Psoas muscle (tissue), 7 donors: ENCODE measurements at regions not wholly inside any gene's neighbourhood (a gene's known extent, or its start where the extent isn't known, plus 50 kb on each side); places are given as distances from the start of the nearest gene placed in this dataset.

Experiments
- ATAC-seq, 4 donors: fragments of 200-7000 bp; cut with Tn5 transposase; one replicate each; pipeline ENCODE4 v1.9.1; 2020; ENCODE audit warnings: moderate library complexity in 3 of 4, mild to moderate bottlenecking in 2 of 4
- DNase-seq, 2 donors: peaks; one replicate each; pipeline ENCODE4 v3.0.0-alpha.2; 2020
- H3K27ac ChIP-seq: fragments of 200-600 bp; one replicate; pipeline ENCODE4 v1.8.0; 2022
- H3K27me3 ChIP-seq, 3 donors: fragments of 200-600 bp in 1 of 3; one replicate each; pipeline versions ENCODE4 v1.6.1 to v1.8.0; 2013 to 2022; ENCODE audit warnings: low read length in 2 of 3, mild to moderate bottlenecking in 2 of 3, moderate library complexity in 1 of 3; ENCODE audit not compliant: insufficient read depth in 3 of 3
- H3K36me3 ChIP-seq, 2 donors: fragments of 200-600 bp in 1 of 2; one replicate each; pipeline versions ENCODE4 v1.6.1 to v1.8.0; 2013 to 2022; ENCODE audit warnings: low read depth in 1 of 2, mild to moderate bottlenecking in 1 of 2, moderate library complexity in 1 of 2; ENCODE audit not compliant: insufficient read depth in 1 of 2
- H3K4me1 ChIP-seq: fragments of 200-600 bp; one replicate; pipeline ENCODE4 v1.8.0; 2022
- H3K4me3 ChIP-seq: fragments of 200-600 bp; one replicate; pipeline ENCODE4 v1.8.0; 2022; ENCODE audit warnings: mild to moderate bottlenecking
- H3K9me3 ChIP-seq: fragments of 200-600 bp; one replicate; pipeline ENCODE4 v1.8.0; 2022
- CTCF ChIP-seq: fragments of 200-600 bp; IDR thresholded peaks from one replicate; pipeline ENCODE4 v1.8.0; 2022; ENCODE audit warnings: antibody characterized with exemption
- WGBS, 3 donors: extraction: QIAGEN DNeasy Blood & Tissue Kit; methylation state at CpG; one replicate each; pipeline versions ENCODE4 v1.1.6 to v1.1.7; 2013; 5-methylcytosine and 5-hydroxymethylcytosine counted together
- intact Hi-C, 2 donors: fragments of 100-400 bp; cut with DNase I; formaldehyde crosslinking; loops; one replicate each; pipeline versions ENCODE4 v1.11.0 to v1.14.2; 2022
- donor health status: healthy with polysubstance abuse.
- donor health status: DM: no; HTN: no; CAD: no; lungs with moderate emphysema.
- donor health status: Bipolar disorder and iron deficiency.
- donor health status: healthy.
- donor health status: DM: yes; HTN: yes; CAD: no.
- donor health status: DM: no; HTN: no; CAD: no.
- donor health status: DM: yes; HTN: yes; CAD: no.

GRCh38 chr2:176687944-176688343 is 418.7 kb downstream of the MTX2 start:
- TF ChIP-seq CTCF: no peak

GRCh38 chr2:176689711-176690110 is 420.5 kb downstream of the MTX2 start:
- no peak for TF ChIP-seq CTCF
- intact Hi-C loops: loop anchor here in 1 of 2 donors (10.0 kb wide), 1 partner anchor 125 kb away; no protein-coding TSS in a partner anchor
- no peak for DNase-seq
- Histone ChIP-seq H3K36me3 (no peaks in the 10 kb centered on the region), H3K9me3 (no peaks in the 10 kb centered on the region), H3K27ac (no peak overlapping the region), H3K27me3 (peaks cover 0 to 2% (median 0%) of the 10 kb centered on the region in 3 donors), H3K4me1 (no peaks in the 10 kb centered on the region), H3K4me3 (no peak overlapping the region)
- no peak for ATAC-seq
- WGBS, 3 donors: 61 to 81% (median 67%) methylated on average over 1 of the region's 1 CpG

More at GRCh38 chr2:176687944-176688343, 418.7 kb downstream of the MTX2 start:
- no peaks in the 10 kb centered on the region for H3K36me3 ChIP-seq
- H3K4me1 ChIP-seq: no peaks in the 10 kb centered on the region
- H3K4me3 ChIP-seq: no peak overlapping the region
- ATAC-seq: no peak
- 59 to 67% (median 66%) methylated on average over 1 of the region's 1 CpG for WGBS, 3 donors
- H3K27ac ChIP-seq: no peak overlapping the region
- peaks cover 0 to 4% (median 0%) of the 10 kb centered on the region in 3 donors for H3K27me3 ChIP-seq
- no peaks in the 10 kb centered on the region for H3K9me3 ChIP-seq
- intact Hi-C loops: loop anchor here in 1 of 2 donors (10.0 kb wide), 1 partner anchor 127 kb away; no protein-coding TSS in a partner anchor
- no peak for DNase-seq

- ATAC-seq (no peak), DNase-seq (no peak)
- no peak overlapping the region for H3K27ac ChIP-seq
- no peak overlapping the region for H3K4me3 ChIP-seq
- intact Hi-C loops: no loop called here
- no peaks in the 10 kb centered on the region for H3K9me3 ChIP-seq
- WGBS, 3 donors: 59 to 73% (median 61%) methylated on average over 2 of the region's 2 CpGs
- H3K4me1 ChIP-seq: no peaks in the 10 kb centered on the region
- TF ChIP-seq CTCF: no peak
- no peaks in the 10 kb centered on the region for H3K36me3 ChIP-seq
- H3K27me3 ChIP-seq: no peaks in the 10 kb centered on the region
Measured at GRCh38 chr2:176691471-176691870, 422.2 kb downstream of the MTX2 start.

GRCh38 chr2:176692533-176692932 is 423.3 kb downstream of the MTX2 start:
- Histone ChIP-seq H3K27ac (no peak overlapping the region), H3K4me1 (no peaks in the 10 kb centered on the region), H3K9me3 (no peaks in the 10 kb centered on the region), H3K27me3 (no peaks in the 10 kb centered on the region), H3K36me3 (no peaks in the 10 kb centered on the region), H3K4me3 (no peak overlapping the region)
- ATAC-seq (no peak), DNase-seq (no peak)
- WGBS, 3 donors: 73 to 80% (median 73%) methylated on average over 1 of the region's 1 CpG
- intact Hi-C loops: no loop called here
- no peak for TF ChIP-seq CTCF

GRCh38 chr2:176699098-176699497 is 429.9 kb downstream of the MTX2 start:
- H3K27ac ChIP-seq: no peak overlapping the region
- H3K4me3 ChIP-seq: no peak overlapping the region
- DNase-seq (no peak), ATAC-seq (no peak)
- H3K27me3 ChIP-seq: no peaks in the 10 kb centered on the region
- TF ChIP-seq CTCF: no peak
- no peaks in the 10 kb centered on the region for H3K4me1 ChIP-seq
- no peaks in the 10 kb centered on the region for H3K36me3 ChIP-seq
- no peaks in the 10 kb centered on the region for H3K9me3 ChIP-seq
- intact Hi-C loops: no loop called here
